ENCODE measurements at regions not wholly inside any gene's neighbourhood (a gene's known extent, or its start where the extent isn't known, plus 50 kb on each side); places are given as distances from the start of the nearest gene placed in this dataset.
"Not testable (repeated sequence)": the region's sequence is repeated elsewhere in the genome, so short reads cannot be mapped to it uniquely, and the experiment has no call there.

DNA sequence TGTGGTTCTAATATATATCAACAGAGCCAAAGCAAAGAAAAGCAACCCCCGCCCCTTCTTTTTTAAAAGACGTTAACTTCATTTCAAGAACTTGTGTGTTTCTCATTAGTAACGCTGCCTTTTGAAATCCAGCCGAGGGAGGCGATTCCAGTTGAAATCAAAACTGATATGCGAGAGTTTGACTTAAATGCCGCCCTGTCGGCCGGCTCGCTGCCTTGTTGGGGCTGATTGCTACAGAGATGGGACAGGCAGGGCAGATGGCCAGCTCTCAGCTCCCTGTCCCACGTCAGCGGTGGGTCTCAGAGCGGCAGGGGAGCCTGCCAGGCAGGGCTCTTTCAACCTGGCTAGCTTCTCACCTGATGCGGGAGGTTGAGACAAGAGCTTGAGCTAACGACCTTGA lies 51.9 kb upstream of the ALX4 start:
- no peak for DNase-seq

DNA sequence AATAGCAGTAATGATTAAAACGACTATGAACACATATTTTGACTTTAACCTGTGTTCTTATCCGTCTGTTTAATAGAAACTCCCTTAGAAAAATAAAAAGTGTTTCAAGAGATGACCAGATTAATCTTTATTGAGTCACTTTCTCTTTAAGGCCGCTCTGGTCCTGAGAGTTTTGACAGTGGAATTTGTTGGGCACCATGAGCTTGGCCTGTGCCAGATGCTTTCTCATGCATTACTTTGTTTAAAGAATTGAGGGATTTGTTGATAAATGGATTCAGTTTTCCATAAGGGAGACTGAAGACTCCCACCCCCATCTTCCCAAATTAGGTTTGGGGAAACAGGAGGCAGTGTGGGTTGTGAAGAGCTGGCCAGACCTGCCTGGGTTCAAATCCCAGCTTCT lies 53.2 kb upstream of the ALX4 start:
- no peak for DNase-seq

DNA sequence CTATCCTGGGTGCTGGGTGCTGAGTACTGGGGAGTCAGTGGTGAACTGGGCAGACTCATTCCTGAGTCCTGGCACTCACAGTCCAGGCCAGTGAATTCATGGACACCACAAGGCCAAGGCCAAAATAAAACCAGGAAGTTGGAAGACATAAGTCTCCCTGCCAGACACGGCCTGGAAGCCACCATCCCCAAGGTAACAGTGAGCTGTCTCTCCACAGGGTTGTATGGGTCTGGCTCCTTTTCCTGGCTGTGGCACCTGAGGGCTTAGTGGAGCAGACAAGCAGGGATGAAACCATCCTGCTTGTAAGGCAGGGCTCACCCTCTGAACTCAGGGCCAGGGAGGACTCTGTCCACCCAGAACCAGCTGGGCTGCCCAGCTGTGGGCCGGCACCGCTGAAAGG lies 54.7 kb upstream of the ALX4 start:
- DNase-seq, result no peak

DNA sequence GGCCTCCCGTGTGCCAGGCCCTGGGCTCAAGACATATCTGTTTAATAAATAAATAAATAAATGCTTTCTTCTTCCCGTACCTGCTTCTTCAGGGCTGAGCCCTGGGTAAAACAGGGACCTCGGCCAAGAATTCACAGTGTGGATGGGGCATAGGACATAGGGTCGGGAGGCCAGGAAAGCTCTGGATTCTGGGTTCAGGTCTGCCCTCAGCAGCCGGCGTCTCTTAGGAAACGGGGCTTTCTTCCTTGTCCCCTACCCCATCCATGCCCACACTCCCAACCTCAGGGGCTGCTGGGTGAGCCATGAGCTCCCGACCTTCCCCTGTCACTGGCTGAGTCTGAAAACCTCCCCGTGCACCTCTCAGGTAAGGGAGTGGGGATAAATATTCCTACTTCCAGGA lies 55.7 kb upstream of the ALX4 start:
- DNase-seq, result no peak

DNA sequence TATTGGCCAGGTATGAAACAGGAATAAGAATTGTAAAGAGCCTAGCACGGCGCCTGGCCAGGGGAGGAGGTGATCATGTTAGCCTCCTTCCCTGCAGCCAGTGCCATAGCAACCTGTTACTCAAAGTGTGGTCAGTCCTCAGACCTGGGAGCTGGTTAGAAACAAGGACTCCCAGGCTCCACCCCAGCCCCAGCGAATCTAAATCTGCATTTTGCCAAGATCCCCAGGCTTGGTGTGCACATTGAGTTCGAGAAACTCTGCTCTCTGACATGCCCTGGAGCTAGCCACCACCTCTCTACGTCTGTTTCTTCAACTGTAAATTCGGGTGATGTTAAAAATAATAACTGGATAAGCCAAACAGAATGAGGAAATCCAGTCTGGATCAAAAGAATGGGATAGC lies 56.1 kb upstream of the ALX4 start:
- no peak for DNase-seq

DNA sequence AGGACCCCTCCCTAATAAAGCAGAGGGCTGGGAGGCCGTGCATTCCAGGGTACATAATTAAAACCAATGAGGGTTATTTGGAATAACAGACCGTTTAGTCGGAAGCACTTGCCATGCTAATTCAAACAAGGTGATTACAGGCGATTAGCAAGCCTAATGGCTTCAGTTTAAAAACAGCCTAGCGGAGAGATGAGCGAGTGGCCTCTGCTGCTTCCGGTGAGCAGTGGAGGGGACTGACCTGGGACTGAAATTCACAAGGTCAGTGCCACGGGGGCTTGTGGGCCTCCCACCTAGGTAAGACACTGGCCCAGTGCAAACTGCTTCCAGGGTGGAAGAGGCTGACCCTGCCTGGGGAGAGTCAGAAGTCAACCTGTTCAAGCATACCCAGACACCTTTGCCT lies 56.8 kb upstream of the ALX4 start:
- no peak for DNase-seq

DNA sequence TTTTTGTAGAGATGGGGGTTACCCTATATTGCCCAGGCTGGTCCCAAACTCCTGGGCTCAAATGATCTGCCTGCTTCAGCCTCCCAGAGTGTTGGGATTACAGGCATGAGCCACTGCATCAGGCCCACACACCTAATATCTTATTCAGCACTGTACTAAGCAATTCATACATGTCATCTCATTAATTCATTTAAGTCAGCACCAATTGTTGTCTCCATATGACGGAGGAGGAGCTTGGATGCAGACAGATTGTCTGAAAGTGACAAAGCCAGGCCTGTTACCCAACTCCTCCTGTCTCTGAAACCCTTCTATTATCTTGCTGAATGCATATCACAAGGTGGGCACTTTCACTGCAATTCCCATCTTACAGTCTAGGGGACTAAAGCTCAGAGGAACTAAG lies 57.5 kb upstream of the ALX4 start:
- no peak for DNase-seq

DNA sequence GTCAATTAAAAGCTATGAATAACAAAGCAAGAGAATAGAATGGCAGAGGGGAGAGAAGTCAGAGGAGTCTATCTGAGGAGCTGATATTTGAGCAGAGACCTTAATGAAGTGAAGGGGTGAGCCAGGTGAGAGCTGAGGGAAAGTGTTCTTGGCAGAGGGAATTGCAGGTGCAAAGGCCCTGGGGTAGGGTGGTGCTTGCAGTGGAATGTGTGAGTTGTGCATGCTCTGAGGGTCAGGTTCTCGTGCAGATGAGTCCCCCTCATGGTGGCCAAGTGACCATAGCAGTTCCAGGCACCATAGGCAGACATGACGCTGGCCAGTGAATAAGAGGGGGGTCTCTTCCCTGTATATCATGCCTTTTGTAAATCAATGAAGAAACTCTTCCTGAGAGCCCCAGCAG lies 58.9 kb upstream of the ALX4 start:
- no peak for DNase-seq

DNA sequence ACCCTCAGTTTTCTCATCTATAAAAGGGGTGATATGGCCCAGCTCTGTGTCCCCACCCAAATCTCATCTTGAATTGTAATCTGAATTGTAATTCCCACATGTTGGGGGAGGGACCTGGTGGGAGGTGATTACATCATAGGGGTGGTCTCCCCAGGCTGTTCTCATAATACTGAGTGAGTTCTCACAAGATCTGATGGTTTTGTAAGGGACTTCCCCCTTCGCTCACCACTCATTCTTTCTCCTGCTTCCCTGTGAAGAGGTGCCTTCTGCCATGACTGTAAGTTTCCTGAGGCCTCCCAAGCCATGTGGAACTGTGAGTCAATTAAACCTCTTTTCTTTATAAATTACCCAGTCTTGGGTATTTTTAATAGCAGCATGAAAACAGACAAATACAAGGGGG lies 61.1 kb upstream of the ALX4 start:
- DNase-seq, result not testable (repeated sequence)

DNA sequence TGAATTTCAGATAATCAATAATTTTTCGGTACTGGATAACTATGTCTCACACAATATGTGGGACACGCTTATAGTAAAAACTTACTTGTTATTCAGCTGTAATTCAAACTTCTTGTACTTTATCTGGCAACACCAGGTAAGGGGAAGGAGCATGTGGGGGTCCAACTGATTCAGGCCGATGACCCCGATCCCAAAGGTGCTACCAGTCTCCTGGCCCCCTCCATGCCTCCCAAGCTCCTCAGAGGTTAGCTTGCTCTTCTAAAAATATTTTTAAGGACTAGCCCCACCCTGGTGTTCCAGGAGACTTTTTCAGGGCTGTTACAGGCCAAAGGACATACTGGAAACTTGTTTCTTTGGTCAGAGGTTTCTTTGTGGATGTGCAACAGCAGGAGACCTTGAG lies 61.8 kb upstream of the ALX4 start:
- no peak for DNase-seq

DNA sequence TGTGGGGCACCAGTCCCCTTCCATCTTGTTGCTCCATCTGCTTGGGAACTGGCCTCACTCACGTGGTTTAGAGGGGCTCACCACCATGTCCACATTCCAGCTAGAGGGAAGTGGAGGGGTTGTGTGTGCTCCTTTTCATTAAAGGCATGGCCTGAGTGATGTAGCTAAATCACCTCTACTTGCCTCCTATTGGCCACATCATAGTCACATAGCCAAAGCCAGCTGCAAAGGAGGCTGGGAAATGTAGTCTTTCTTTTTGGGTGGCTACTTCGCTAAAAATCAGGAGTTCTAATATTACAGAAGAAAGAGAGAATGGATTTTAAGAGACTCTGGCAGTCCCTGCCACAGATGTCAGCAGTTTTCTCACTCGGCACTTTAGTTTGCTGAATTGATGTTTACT lies 63.0 kb upstream of the ALX4 start:
- DNase-seq, result no peak

DNA sequence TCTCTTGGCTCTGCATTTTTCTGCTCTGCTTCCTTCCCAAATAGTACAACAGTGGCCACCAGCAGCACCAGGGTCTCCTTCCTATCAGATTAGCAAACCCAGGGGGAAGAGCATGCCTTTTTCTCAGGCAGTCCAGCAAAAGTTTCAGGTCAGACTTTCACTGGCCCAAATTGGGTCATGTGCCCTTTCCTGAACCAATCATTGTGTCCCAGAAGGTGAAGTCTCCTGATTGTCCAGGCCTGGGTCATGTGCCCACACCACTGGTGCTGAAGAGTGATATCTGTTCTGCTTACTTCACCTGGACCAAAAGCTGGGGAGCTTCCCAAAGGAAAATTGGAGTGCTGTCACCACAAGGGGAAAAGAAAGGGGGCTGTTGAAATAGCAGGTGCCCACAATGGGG lies 64.1 kb upstream of the ALX4 start:
- DNase-seq, result no peak

DNA sequence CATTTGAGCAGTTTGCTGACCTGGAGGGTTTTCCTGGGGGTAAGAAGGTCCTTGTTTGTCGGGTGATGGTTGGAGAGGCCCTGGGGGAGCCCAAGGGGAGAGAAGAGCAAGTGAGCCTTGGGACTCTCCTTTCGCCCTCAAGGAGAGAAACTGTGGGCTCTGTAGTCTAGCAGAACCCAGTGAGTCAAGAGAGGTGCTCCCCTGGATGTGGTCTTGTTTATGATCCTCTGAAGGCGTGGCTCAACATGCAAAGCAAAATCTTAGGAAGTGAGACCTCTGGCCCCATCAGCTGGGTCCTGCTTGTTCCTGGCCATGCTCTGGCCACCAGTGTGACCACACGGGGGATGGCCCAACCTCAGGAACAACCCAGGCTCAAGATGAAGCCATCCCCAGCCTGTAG lies 66.5 kb upstream of the ALX4 start:
- no peak for DNase-seq

DNA sequence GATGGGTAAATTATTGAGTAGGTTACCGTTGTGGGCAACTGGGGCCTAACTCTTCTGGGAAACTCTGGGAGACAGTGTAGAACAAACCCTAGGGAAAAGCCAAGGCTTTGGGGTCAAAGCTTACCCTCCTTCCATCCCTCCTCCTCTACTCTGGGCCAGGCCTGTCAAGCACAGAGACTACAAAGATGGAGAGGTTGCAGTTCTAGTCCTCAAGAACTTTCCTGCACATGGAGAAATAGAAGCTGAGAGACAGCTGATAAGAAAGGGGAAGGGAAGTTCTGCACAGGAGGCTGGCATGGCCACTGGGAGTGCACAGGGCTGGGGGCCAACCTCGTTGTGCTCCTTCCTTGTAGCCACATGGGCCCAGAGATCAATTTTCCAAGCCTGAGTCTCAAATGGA lies 67.2 kb upstream of the ALX4 start:
- no peak for DNase-seq

DNA sequence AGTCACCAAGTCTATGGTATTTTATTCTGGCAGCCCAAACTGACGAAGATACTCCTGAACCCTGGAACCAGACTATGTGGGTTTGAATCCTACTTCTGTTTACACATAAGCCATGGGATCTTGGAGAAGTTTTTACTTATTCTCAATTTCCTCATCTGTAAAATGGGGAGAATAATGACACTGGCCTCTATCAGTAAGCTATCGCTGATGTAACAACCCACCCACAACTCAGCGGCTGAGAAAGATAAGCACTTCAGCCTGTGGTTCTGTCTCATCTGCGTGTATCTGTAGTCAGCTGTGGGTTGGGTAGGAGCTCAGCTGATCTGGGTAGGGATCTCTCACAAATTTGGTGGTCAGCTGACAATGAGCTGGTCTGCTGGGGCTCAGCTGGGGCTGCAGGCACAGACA lies 68.0 kb upstream of the ALX4 start:
- no peak for DNase-seq

DNA sequence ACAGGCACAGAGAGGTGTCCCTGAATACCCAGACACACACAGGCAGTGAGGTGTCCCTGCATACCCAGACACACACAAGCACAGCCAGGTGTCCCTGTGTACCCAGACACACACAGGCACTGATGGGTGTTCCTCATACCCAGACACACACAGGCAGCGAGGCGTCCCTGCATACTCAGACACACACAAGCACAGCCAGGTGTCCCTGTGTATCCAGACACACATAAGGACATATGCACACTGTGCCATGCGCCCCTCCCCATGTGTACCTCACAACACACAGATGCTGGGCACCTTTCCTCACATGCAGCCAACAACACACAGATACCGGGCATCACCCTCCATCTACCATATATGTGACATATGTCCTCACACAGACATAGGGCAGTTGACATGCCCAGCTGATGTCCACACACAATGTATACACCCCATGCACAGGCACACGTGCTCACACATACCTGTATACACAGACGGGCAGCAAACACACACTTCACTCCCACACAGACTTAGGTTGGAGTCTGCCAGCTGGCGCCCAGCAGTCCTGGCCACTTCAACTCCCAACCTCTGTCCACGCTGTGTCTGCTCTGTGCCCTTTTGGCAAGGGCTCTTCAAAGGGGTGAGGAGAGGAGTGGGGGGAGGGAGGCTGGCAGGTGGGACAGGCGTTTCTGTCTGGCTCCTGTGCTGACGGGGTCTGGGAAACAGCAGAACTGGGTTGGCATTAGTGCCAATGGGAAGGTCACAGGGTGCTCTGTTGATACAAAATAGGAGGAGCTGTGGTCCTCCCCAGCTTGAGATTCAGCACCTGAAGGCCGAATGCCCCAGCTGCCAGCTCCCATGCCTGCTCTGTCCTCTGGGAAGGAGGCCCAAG lies 69.4 kb upstream of the ALX4 start:
- DNase-seq, result no peak

DNA sequence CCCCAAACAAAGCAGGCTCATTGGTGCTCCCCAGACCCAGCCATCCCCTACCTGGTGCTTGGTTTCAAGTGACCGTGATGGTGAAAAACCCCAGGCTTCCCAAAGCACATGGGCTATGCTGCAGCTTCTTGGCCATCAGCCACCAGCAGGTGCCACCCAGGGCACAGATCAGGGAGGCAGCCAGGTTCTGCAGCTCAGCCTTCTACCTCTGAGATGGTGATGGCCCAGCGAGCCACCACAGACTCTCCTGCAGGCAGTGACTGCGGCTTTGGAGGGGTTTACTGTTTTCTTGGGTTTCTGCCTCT lies 70.0 kb upstream of the ALX4 start:
- no peak for DNase-seq

DNA sequence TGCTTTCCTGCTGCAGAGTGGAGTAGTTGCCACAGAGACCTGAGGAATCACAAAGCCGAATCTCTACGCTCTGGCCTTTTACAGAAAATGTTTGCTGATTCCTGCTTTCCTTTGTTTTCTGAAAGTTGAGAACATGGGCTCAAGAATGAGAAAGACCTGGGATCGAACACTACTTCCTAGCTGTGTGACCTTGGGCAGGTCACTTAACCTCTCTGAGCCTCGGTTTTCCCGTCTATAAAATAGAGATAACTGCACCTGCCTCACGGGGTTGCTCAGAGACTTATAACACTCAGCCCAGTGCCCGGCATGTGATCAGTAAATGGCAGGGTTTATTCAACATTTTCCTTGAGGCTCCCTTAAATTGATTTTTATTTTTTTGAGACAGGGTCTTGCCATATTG lies 70.9 kb upstream of the ALX4 start:
- no peak for DNase-seq

DNA sequence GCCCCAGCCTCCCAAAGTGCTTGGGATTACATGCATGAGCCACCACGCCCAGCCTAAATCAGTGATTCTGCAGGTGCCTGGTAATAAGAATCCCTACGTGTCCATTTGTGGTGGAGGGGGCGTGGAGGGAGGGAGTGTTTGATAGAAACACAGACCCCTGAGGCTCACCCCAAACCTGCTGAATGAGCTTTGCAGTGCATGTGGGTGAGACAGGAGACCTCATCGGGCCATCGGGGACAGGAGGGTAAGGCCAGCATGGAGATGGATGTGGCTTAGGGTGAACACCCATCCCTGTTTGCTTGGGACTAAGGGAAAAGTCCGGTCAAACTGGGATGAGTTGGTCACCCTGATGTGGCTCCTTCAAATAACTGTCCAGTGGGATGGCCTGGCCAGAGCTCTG lies 71.3 kb upstream of the ALX4 start:
- no peak for DNase-seq

DNA sequence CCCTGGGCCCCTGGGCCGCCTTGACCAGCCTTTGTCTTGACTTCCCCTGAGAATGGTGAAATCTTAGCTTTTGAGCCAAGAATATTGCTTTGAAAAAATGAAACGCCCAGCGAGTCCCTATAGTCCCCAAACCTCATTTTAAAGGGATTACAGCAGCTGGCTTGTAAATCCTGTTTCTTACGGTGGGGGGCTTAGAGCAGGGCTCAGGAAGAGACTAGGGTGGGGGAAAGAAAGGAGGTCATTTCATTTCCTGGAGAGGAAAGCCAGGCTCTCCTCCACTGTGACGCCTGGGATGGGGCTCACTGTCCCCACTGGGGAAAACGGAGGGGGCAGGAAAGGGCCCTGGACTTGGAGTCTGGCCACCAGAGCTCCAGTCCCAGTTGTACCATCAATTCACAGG lies 72.2 kb upstream of the ALX4 start:
- no peak for DNase-seq

DNA sequence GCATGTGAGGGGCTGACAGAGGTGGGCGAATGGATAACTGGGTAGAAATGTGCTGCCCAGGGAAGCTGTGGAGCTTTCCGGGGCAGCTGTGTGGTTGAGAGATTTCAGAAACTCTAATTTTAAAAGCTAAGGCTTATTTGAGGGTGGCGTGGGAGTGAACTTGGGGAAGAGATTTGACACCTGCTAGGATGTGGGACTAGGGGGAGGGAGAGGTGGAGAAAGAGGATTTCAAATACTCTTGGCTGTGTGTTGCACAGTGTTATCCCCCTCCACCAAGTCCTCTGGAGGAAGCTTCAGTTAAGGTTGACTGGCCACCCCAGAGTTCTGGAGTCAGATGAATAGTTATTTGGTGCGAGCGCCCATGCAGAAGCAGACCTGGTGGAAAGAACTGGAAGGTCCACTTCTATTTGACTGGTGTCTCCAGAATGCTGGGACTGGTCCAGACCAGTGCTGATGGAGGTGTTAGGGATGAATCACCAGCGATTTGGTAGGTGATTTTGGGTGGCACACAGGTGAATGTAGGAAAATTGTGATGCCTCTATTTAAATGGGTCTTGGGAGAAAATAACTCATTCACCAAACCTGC lies 72.8 kb upstream of the ALX4 start:
- DNase-seq, result no peak

DNA sequence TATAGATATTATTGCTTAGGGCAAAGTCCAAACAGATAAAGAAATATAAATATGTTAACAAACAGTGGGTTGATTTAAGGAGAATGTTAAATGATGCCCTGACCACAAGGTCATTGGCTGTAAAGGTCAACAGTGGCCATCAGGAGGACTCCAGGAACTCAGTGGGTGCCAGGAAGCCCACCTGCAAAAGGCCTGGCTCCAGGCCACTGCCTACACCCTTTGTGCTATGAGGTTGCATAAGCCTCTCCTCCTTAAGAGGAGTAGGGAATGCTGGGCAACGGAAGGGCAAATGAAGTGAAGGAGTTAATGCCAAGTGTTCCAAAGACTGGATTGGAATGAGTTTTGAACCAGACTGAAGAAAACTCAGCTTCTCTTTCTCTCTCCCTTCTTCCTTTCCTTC lies 73.3 kb upstream of the ALX4 start:
- DNase-seq, result no peak

DNA sequence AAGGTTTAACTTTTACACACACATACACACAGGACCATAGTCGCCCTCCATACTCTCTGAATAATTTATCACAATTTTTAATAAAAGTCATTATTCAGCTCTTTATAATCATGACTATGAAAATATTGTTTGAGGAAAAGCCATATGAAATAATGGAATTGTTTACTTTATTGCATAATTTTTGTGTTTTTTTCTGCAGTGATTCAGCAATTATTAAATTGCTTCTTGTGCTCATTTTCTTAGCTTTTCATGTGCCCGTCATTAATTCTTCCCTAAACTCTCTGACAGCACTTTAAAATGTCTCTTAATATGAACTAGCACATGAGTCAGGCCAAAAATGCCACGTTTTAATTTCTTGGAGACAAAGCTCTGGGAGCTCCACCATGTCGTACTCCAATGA lies 77.5 kb upstream of the ALX4 start:
- DNase-seq, result no peak

DNA sequence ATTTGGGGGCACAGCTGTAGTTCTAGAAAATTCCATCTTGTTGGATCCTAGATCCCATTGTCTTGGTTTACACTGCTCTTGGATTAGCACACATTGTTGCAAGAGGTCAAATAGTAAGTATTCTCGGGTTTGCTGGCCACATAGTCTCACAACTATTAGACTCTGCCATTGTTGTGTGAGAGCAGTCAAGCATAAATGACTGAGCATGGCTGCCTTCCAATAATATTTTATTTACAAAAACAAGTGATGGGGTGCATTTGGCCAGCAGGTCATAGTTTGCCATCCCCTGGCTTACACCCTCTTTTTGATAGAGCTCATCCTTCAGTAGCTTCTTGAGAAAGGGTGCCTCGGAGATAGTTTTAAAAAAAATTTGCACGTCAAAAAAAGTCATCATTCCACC lies 77.9 kb upstream of the ALX4 start:
- no peak for DNase-seq
